ENCODE measurements at regions not wholly inside any gene's neighbourhood (a gene's known extent, or its start where the extent isn't known, plus 50 kb on each side); places are given as distances from the start of the nearest gene placed in this dataset.

GRCh38 chr9:135201711-135202110 lies 114.2 kb downstream of the OLFM1 start:
- DNase-seq (ENCODE audit: extremely low read depth in 1 of 4, low spot score in 3 of 4): no peak
- H3K9me1 ChIP-seq (ENCODE audit: control insufficient read depth, insufficient read depth, low read length): no peaks in the 10 kb centered on the region
- ATAC-seq: no peak
- no peaks in the 10 kb centered on the region for H4K20me1 ChIP-seq (replicated peaks; ENCODE audit: control insufficient read depth, insufficient read depth, low read length)
- TF ChIP-seq ZNF717 (CRISPR knock-in tag; IDR thresholded peaks at IDR 0.05) (no peak), EP400 (IDR thresholded peaks at IDR 0.05) (no peak), FOXK1 (CRISPR knock-in tag; IDR thresholded peaks at IDR 0.05; ENCODE audit: borderline replicate concordance) (no peak), ARID4B (CRISPR knock-in tag; IDR thresholded peaks at IDR 0.05) (no peak), ETV6 (IDR thresholded peaks at IDR 0.05; ENCODE audit: borderline replicate concordance in 1 of 2, low read depth in 2 of 2, low read length in 1 of 2) (no peak), ETV6 (CRISPR knock-in tag; IDR thresholded peaks at IDR 0.05; ENCODE audit: borderline replicate concordance) (no peak), RBM22 (IDR thresholded peaks at IDR 0.05; ENCODE audit: low read depth, low read length, poor library complexity, severe bottlenecking) (no peak), ZNF436 (CRISPR knock-in tag; IDR thresholded peaks at IDR 0.05) (no peak), CBX8 (IDR thresholded peaks at IDR 0.05; ENCODE audit: borderline replicate concordance, extremely low read depth, low read depth, low read length, poor library complexity, severe bottlenecking) (no peak), POLR3A (IDR thresholded peaks at IDR 0.05; ENCODE audit: borderline replicate concordance, extremely low read depth, insufficient read depth, insufficient read length) (no peak), PCBP2 (IDR thresholded peaks at IDR 0.05; ENCODE audit: low read depth, low read length, poor library complexity, severe bottlenecking) (no peak), KLF1 (tag; IDR thresholded peaks at IDR 0.05) (no peak), AFF1 (IDR thresholded peaks at IDR 0.05; ENCODE audit: low read depth in 1 of 2, partially characterized antibody in 2 of 2) (no peak)
- no peak overlapping the region for H3K9ac ChIP-seq (ENCODE audit: insufficient read depth in 1 of 2, low read depth in 2 of 2, low read length in 2 of 2)
- ChIA-PET POLR2A (no interaction called here), CTCF (ENCODE audit: low intra/inter-chr PET ratio) (no interaction called here)
- BruUV-seq (replicated peaks): no TSS peak
- WGBS (ENCODE audit: insufficient coverage, low coverage, missing lambda C conversion rate): 0% methylated on average over 9 of the region's 9 CpGs
- no peaks in the 10 kb centered on the region for H3K4me1 ChIP-seq (replicated peaks in 1 of 2; ENCODE audit: control insufficient read depth in 2 of 2, insufficient read depth in 2 of 2, low read length in 2 of 2)
- H3K4me3 ChIP-seq: no peak overlapping the region
- FAIRE-seq: no peak
- no peak overlapping the region for H2AFZ ChIP-seq (ENCODE audit: low read depth, low read length)
- intact Hi-C loops (cut with micrococcal nuclease): no loop called here
- H3K27ac ChIP-seq (ENCODE audit: extremely low read depth, low read depth, low read length): no peak overlapping the region
- no peaks in the 10 kb centered on the region for H3K79me2 ChIP-seq (ENCODE audit: control insufficient read depth, insufficient read depth, low read length)
- no peak overlapping the region for H3K4me2 ChIP-seq (ENCODE audit: insufficient read depth, low read length)
- in situ Hi-C loops (cut with MboI): no loop called here
- H3K9me3 ChIP-seq (replicated peaks; ENCODE audit: control insufficient read depth, insufficient read depth, low read depth, low read length): no peaks in the 10 kb centered on the region
- no peaks in the 10 kb centered on the region for H3K36me3 ChIP-seq (ENCODE audit: control insufficient read depth, insufficient read depth, low read length)
- H3K27me3 ChIP-seq (ENCODE audit: control insufficient read depth in 2 of 2, insufficient read depth in 2 of 2, low read length in 2 of 2): peaks cover 0 to 37% of the 10 kb centered on the region in 2 experiments; a peak in 2 of 5 replicates

Data from K562 (cell line).